Liver (tissue), 3 donors: ENCODE measurements at regions not wholly inside any gene's neighbourhood (a gene's known extent, or its start where the extent isn't known, plus 50 kb on each side); places are given as distances from the start of the nearest gene placed in this dataset.

Experiments
- ATF3 ChIP-seq: IDR thresholded peaks from 2 replicates; pipeline ENCODE4 v1.6.1; 2016; ENCODE audit warnings: antibody characterized with exemption
- CTCF ChIP-seq: fragments of 150-350 bp; IDR thresholded peaks from 2 replicates; pipeline ENCODE4 v1.5.1; 2017; ENCODE audit warnings: improper control_type of control experiment, low read depth, low read length; ENCODE audit not compliant: missing input control
- EGR1 ChIP-seq, 2 donors: IDR thresholded peaks; 2 replicates each; pipeline ENCODE4 v1.6.1; 2016 to 2018; ENCODE audit warnings: antibody characterized with exemption in 2 of 2, low read depth in 2 of 2
- FOXA1 ChIP-seq: IDR thresholded peaks from 2 replicates; pipeline ENCODE4 v1.6.1; 2016; ENCODE audit warnings: antibody characterized with exemption
- GABPA ChIP-seq, 2 donors: IDR thresholded peaks in 1 of 2; conservative IDR thresholded peaks in 1 of 2; 2 replicates each; pipeline ENCODE4 v1.6.1; 2016; ENCODE audit warnings: antibody characterized with exemption in 2 of 2, mild to moderate bottlenecking in 1 of 2, moderate library complexity in 1 of 2
- HNF4A ChIP-seq, 2 donors: conservative IDR thresholded peaks; 2 replicates each; pipeline ENCODE4 v1.6.1; 2016; ENCODE audit warnings: antibody characterized with exemption in 2 of 2, mild to moderate bottlenecking in 2 of 2
- RXRA ChIP-seq, 2 donors: IDR thresholded peaks; 2 replicates each; pipeline ENCODE4 v1.6.1; 2017 to 2018; ENCODE audit warnings: antibody characterized with exemption in 2 of 2, mild to moderate bottlenecking in 1 of 2
- SP1 ChIP-seq: IDR thresholded peaks from 2 replicates; pipeline ENCODE4 v1.6.1; 2018; ENCODE audit warnings: antibody characterized with exemption, mild to moderate bottlenecking
- TAF1 ChIP-seq: conservative IDR thresholded peaks from 2 replicates; pipeline ENCODE4 v1.6.1; 2016; ENCODE audit warnings: antibody characterized with exemption, mild to moderate bottlenecking
- TF ChIP-seq, protein P1 (sequence below): IDR thresholded peaks from 2 replicates; pipeline ENCODE4 v1.6.1; 2016; ENCODE audit warnings: antibody characterized with exemption, mild to moderate bottlenecking
- TF ChIP-seq, protein P2 (sequence below): IDR thresholded peaks from 2 replicates; pipeline ENCODE4 v1.6.1; 2016; ENCODE audit warnings: antibody characterized with exemption
- donor health status: healthy.
- donor health status: healthy.

DNA sequence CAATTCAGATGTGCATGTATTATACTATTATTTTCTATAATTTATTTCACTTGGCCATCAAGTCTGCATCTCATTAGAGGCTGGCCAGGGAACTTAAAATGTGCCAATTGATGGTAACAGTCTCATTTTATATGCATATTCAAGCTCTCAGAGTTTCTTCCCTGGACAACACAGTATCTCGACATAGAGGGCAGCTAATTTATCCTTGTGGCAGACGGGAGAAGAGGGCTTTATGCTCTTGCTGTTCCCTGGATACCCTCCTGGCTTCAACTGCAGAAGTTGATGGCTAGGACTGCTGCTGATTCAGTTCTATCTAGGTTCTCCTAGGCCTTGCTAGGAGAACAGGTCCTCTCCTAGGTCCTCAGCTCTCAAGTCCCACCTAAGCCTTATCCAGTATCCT, 99.1 kb upstream of the NPHP3 start:
- TF ChIP-seq EGR1 (IDR thresholded peaks at IDR 0.05; ENCODE audit: low read depth in 2 of 2): no peak
- TF ChIP-seq, protein P1, sequence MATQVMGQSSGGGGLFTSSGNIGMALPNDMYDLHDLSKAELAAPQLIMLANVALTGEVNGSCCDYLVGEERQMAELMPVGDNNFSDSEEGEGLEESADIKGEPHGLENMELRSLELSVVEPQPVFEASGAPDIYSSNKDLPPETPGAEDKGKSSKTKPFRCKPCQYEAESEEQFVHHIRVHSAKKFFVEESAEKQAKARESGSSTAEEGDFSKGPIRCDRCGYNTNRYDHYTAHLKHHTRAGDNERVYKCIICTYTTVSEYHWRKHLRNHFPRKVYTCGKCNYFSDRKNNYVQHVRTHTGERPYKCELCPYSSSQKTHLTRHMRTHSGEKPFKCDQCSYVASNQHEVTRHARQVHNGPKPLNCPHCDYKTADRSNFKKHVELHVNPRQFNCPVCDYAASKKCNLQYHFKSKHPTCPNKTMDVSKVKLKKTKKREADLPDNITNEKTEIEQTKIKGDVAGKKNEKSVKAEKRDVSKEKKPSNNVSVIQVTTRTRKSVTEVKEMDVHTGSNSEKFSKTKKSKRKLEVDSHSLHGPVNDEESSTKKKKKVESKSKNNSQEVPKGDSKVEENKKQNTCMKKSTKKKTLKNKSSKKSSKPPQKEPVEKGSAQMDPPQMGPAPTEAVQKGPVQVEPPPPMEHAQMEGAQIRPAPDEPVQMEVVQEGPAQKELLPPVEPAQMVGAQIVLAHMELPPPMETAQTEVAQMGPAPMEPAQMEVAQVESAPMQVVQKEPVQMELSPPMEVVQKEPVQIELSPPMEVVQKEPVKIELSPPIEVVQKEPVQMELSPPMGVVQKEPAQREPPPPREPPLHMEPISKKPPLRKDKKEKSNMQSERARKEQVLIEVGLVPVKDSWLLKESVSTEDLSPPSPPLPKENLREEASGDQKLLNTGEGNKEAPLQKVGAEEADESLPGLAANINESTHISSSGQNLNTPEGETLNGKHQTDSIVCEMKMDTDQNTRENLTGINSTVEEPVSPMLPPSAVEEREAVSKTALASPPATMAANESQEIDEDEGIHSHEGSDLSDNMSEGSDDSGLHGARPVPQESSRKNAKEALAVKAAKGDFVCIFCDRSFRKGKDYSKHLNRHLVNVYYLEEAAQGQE: no peak
- TF ChIP-seq FOXA1: no peak
- no peak for TF ChIP-seq SP1
- TF ChIP-seq GABPA (IDR thresholded peaks at IDR 0.05 in 1 of 2, conservative IDR thresholded peaks at IDR 0.05 in 1 of 2): no peak
- no peak for TF ChIP-seq CTCF
- TF ChIP-seq, protein P2, sequence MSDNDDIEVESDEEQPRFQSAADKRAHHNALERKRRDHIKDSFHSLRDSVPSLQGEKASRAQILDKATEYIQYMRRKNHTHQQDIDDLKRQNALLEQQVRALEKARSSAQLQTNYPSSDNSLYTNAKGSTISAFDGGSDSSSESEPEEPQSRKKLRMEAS: no peak
- TF ChIP-seq RXRA (IDR thresholded peaks at IDR 0.05): no peak
- TF ChIP-seq HNF4A (conservative IDR thresholded peaks at IDR 0.05): no peak
- TF ChIP-seq TAF1: no peak
- no peak for TF ChIP-seq ATF3
